PFSK-1 (cell line): ENCODE measurements at regions not wholly inside any gene's neighbourhood (a gene's known extent, or its start where the extent isn't known, plus 50 kb on each side); places are given as distances from the start of the nearest gene placed in this dataset.

Experiments used
- FOXP2 ChIP-seq: optimal IDR thresholded peaks from 2 replicates; pipeline ENCODE3; 2011; ENCODE audit warnings: borderline replicate concordance, control low read depth, inconsistent platforms; ENCODE audit not compliant: insufficient read depth; ENCODE audit errors: extremely low read length, extremely low read depth
- POLR2AphosphoS5 ChIP-seq: IDR thresholded peaks from 2 replicates; pipeline ENCODE4 v1.6.1; 2012; ENCODE audit warnings: low read depth, mild to moderate bottlenecking, control low read depth, low read length, moderate library complexity
- SIN3A ChIP-seq: IDR thresholded peaks from 2 replicates; pipeline ENCODE4 v1.6.1; 2012; ENCODE audit warnings: mild to moderate bottlenecking, low read length, moderate library complexity, borderline replicate concordance; ENCODE audit not compliant: insufficient read depth
- TAF1 ChIP-seq: IDR thresholded peaks from 2 replicates; pipeline ENCODE4 v1.6.1; 2012; ENCODE audit warnings: low read length, control low read depth, borderline replicate concordance; ENCODE audit not compliant: insufficient read depth
- TF ChIP-seq, protein P1 (sequence below), 2 experiments: IDR thresholded peaks; 2 replicates each; pipeline versions ENCODE4 v1.6.1 to v1.8.0; 2011 to 2012; ENCODE audit warnings: low read depth in 2 of 2, low read length in 2 of 2, control low read depth in 1 of 2, inconsistent platforms in 1 of 2, mild to moderate bottlenecking in 1 of 2, moderate library complexity in 1 of 2; ENCODE audit not compliant: insufficient read depth in 1 of 2

DNA sequence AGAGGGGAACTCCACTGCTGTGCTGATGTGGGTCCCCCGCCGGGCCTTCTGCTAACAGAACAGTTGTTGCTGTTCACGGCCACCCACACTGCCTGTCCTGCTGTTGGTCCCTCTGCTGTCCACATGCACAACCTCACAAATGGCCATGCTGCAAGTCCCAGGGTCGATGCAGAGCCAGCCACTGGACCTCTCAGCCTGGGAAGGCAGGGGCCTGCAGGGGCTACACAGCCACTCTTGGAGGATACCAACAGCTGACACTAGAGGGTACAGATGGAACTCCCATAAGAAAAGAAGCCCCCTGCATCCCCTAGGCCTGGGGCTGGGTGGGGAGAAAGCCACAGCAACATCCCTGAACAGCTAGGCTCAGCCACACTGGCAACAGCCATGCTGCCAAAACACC is 104.4 kb upstream of the IQSEC1 start:
- TF ChIP-seq, protein P1, sequence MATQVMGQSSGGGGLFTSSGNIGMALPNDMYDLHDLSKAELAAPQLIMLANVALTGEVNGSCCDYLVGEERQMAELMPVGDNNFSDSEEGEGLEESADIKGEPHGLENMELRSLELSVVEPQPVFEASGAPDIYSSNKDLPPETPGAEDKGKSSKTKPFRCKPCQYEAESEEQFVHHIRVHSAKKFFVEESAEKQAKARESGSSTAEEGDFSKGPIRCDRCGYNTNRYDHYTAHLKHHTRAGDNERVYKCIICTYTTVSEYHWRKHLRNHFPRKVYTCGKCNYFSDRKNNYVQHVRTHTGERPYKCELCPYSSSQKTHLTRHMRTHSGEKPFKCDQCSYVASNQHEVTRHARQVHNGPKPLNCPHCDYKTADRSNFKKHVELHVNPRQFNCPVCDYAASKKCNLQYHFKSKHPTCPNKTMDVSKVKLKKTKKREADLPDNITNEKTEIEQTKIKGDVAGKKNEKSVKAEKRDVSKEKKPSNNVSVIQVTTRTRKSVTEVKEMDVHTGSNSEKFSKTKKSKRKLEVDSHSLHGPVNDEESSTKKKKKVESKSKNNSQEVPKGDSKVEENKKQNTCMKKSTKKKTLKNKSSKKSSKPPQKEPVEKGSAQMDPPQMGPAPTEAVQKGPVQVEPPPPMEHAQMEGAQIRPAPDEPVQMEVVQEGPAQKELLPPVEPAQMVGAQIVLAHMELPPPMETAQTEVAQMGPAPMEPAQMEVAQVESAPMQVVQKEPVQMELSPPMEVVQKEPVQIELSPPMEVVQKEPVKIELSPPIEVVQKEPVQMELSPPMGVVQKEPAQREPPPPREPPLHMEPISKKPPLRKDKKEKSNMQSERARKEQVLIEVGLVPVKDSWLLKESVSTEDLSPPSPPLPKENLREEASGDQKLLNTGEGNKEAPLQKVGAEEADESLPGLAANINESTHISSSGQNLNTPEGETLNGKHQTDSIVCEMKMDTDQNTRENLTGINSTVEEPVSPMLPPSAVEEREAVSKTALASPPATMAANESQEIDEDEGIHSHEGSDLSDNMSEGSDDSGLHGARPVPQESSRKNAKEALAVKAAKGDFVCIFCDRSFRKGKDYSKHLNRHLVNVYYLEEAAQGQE (IDR thresholded peaks at IDR 0.05; ENCODE audit: insufficient read depth in 1 of 2, low read depth in 2 of 2, low read length in 2 of 2), result no peak
- no peak for TF ChIP-seq SIN3A
- no peak for TF ChIP-seq POLR2AphosphoS5
- no peak for TF ChIP-seq TAF1
- no peak for TF ChIP-seq FOXP2
